Endothelial cell (in vitro differentiated cells): ENCODE measurements at regions not wholly inside any gene's neighbourhood (a gene's known extent, or its start where the extent isn't known, plus 50 kb on each side); places are given as distances from the start of the nearest gene placed in this dataset.

Source experiments
- DNase-seq: peaks from one replicate; pipeline ENCODE4 v3.0.0; 2021; ENCODE audit warnings: low spot score
- H3K27ac Mint-ChIP-seq: one replicate; pipeline ENCODE4 v1.8.0; 2021; ENCODE audit warnings: mixed read lengths, inconsistent platforms; ENCODE audit not compliant: unreplicated experiment
- H3K27me3 Mint-ChIP-seq: one replicate; pipeline ENCODE4 v1.8.0; 2021; ENCODE audit warnings: mild to moderate bottlenecking, moderate library complexity, mixed read lengths, inconsistent platforms; ENCODE audit not compliant: unreplicated experiment
- H3K36me3 Mint-ChIP-seq: one replicate; pipeline ENCODE4 v1.8.0; 2021; ENCODE audit warnings: mild to moderate bottlenecking, low read depth, mixed read lengths, inconsistent platforms; ENCODE audit not compliant: unreplicated experiment
- H3K4me1 Mint-ChIP-seq: one replicate; pipeline ENCODE4 v1.8.0; 2021; ENCODE audit warnings: mild to moderate bottlenecking, mixed read lengths, inconsistent platforms; ENCODE audit not compliant: unreplicated experiment
- H3K4me3 Mint-ChIP-seq: one replicate; pipeline ENCODE4 v1.8.0; 2021; ENCODE audit warnings: mild to moderate bottlenecking, mixed read lengths, inconsistent platforms; ENCODE audit not compliant: unreplicated experiment
- H3K9me3 Mint-ChIP-seq: one replicate; pipeline ENCODE4 v1.8.0; 2021; ENCODE audit warnings: mixed read lengths, inconsistent platforms; ENCODE audit not compliant: unreplicated experiment
- TF ChIP-seq, protein P1 (sequence below): fragments of 200-600 bp; sonication (generic); IDR thresholded peaks from one replicate; pipeline ENCODE4 v1.5.0; 2021; ENCODE audit warnings: antibody characterized with exemption; ENCODE audit not compliant: unreplicated experiment

DNA sequence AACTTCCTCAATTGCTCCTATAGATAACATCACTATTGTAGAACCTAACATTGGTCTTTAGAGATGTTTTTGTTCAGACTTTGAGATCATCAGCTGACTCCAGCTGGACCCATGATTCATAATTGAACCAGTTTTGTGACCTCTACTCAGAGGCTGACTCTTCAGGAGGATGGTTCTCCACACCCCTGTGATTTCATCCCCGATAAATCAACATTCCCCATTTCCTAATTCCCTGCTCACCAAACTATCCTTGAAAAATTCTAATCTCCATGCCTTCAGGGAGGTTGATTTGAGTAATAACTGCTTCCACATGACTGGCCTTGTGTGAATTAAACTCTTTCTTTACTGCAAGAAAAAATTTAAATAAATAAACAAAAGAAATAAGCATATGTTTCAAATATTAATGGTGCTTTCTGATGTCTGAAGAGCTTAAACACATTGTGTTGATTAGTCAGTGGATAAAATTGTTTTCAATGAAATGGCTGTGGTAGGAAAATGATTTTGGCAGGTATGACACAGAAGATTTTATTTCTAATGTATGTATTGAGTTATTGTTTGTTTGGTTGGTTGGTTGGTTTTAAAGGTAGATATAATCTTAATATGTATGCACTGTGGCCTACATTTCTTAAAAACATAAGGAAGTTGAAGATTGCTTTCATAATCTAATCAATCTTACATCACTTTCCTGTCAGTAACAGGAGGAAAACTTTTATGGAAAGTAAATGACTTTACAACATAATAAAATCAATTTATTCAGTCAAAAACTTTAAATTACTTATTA, 427.9 kb upstream of the CCDC179 start:
- TF ChIP-seq, protein P1, sequence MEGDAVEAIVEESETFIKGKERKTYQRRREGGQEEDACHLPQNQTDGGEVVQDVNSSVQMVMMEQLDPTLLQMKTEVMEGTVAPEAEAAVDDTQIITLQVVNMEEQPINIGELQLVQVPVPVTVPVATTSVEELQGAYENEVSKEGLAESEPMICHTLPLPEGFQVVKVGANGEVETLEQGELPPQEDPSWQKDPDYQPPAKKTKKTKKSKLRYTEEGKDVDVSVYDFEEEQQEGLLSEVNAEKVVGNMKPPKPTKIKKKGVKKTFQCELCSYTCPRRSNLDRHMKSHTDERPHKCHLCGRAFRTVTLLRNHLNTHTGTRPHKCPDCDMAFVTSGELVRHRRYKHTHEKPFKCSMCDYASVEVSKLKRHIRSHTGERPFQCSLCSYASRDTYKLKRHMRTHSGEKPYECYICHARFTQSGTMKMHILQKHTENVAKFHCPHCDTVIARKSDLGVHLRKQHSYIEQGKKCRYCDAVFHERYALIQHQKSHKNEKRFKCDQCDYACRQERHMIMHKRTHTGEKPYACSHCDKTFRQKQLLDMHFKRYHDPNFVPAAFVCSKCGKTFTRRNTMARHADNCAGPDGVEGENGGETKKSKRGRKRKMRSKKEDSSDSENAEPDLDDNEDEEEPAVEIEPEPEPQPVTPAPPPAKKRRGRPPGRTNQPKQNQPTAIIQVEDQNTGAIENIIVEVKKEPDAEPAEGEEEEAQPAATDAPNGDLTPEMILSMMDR = no peak
- no peaks in the 10 kb centered on the region for H3K36me3 Mint-ChIP-seq
- no peaks in the 10 kb centered on the region for H3K27me3 Mint-ChIP-seq
- H3K27ac Mint-ChIP-seq = no peak overlapping the region
- H3K4me1 Mint-ChIP-seq = no peaks in the 10 kb centered on the region
- H3K4me3 Mint-ChIP-seq = no peak overlapping the region
- no peak for DNase-seq
- no peaks in the 10 kb centered on the region for H3K9me3 Mint-ChIP-seq

DNA sequence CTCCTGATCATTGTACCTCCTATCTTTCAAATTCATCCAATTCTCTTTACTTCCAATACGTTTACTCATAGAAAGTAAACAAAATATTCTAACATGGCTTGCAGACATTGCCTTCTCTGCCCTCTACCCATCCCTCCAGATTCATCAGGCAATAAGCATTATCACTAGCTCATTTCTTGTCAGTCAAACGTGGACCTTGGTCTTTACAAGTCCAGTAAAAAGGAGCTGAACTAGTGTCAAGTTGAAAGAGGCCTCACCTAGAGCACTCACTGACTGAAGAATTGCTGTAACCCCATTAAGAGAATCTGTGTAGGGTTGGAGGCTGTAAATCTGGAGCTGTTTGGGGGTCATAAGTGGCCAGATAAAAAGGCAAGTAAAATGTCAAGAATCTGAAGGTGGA, 435.0 kb upstream of the CCDC179 start:
- no peaks in the 10 kb centered on the region for H3K36me3 Mint-ChIP-seq
- no peak overlapping the region for H3K4me3 Mint-ChIP-seq
- no peaks in the 10 kb centered on the region for H3K4me1 Mint-ChIP-seq
- no peaks in the 10 kb centered on the region for H3K9me3 Mint-ChIP-seq
- H3K27ac Mint-ChIP-seq = no peak overlapping the region
- no peak for DNase-seq
- TF ChIP-seq, protein P1 = no peak
- H3K27me3 Mint-ChIP-seq = no peaks in the 10 kb centered on the region

DNA sequence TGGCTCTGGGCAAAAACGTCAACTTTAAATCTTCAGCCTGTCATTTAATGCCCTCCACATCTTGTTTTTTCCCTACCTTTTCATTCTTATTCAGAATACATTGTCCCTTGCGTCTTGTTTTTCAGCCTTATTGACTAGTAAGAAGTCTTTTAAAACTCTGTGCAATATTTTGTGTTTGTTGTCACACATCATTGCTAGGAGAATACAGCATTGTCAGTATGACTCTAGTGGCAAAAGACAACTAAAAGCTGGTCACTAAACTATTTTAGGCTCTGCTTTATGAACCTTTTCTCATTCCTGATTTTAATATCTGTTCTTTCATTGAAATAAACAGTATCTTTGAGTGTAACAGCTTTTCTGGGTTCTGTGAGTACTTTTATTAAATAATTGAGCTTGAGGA, 447.8 kb upstream of the CCDC179 start:
- H3K36me3 Mint-ChIP-seq = peaks cover 8% of the 10 kb centered on the region
- TF ChIP-seq, protein P1 = no peak
- no peaks in the 10 kb centered on the region for H3K9me3 Mint-ChIP-seq
- peaks cover 6% of the 10 kb centered on the region for H3K4me1 Mint-ChIP-seq
- H3K27ac Mint-ChIP-seq = no peak overlapping the region
- H3K4me3 Mint-ChIP-seq = no peak overlapping the region
- DNase-seq = no peak
- H3K27me3 Mint-ChIP-seq = peaks cover 2% of the 10 kb centered on the region

DNA sequence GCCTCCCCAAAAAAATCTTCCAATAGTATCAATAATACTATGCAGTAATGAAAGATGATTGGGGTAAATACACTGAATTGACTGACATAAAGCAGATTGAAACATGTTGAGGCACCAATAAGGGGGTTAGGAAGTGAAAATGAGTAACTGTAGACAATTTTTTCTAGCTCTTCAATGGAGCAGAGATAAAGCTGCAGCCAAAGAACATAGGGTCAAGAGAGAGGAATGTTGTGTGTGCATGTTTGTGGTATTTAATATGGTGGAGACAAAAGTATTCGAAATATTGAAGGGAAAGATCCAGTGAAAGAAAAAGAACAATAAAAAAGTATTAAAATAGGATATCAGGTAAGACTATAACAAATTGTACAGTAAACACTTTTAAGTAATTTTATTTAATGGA, 450.0 kb upstream of the CCDC179 start:
- H3K9me3 Mint-ChIP-seq = no peaks in the 10 kb centered on the region
- TF ChIP-seq, protein P1 = no peak

More for the DNA sequence above, 450.0 kb upstream of the CCDC179 start:
- H3K27ac Mint-ChIP-seq = no peak overlapping the region
- H3K27me3 Mint-ChIP-seq = no peaks in the 10 kb centered on the region
- no peak overlapping the region for H3K4me3 Mint-ChIP-seq
- peaks cover 10% of the 10 kb centered on the region for H3K4me1 Mint-ChIP-seq
- no peak for DNase-seq
- H3K36me3 Mint-ChIP-seq = no peaks in the 10 kb centered on the region
